Thymus (tissue), 11 donors: ENCODE measurements at regions not wholly inside any gene's neighbourhood (a gene's known extent, or its start where the extent isn't known, plus 50 kb on each side); places are given as distances from the start of the nearest gene placed in this dataset.

ENCODE experiments used
- DNase-seq, 9 donors: peaks; one replicate each; pipeline ENCODE4 v3.0.0-alpha.2; 2013; ENCODE audit warnings: low spot score in 9 of 9, low read depth in 6 of 9, missing footprints in 1 of 9
- H3K27ac ChIP-seq, 2 donors: one replicate each; pipeline ENCODE4 v1.5.1; 2013; ENCODE audit warnings: control low read depth in 1 of 2, low read depth in 1 of 2, low read length in 1 of 2, mild to moderate bottlenecking in 1 of 2, moderate library complexity in 1 of 2
- H3K27me3 ChIP-seq, 2 donors: one replicate each; pipeline ENCODE4 v1.5.1; 2013; ENCODE audit warnings: low read length in 1 of 2; ENCODE audit not compliant: control insufficient read depth in 2 of 2, insufficient read depth in 1 of 2
- H3K36me3 ChIP-seq, 2 donors: one replicate each; pipeline ENCODE4 v1.5.1; 2013; ENCODE audit warnings: low read length in 1 of 2, mild to moderate bottlenecking in 1 of 2, moderate library complexity in 1 of 2; ENCODE audit not compliant: control insufficient read depth in 2 of 2, insufficient read depth in 2 of 2
- H3K4me1 ChIP-seq, 2 donors: one replicate each; pipeline ENCODE4 v1.5.1; 2013; ENCODE audit warnings: low read length in 2 of 2; ENCODE audit not compliant: control insufficient read depth in 2 of 2, insufficient read depth in 2 of 2
- H3K4me3 ChIP-seq, 2 donors: one replicate each; pipeline ENCODE4 v1.5.1; 2013; ENCODE audit warnings: low read length in 2 of 2, control low read depth in 1 of 2, mild to moderate bottlenecking in 1 of 2
- H3K9me3 ChIP-seq, 2 donors: one replicate each; pipeline ENCODE4 v1.5.1; 2013; ENCODE audit warnings: low read length in 1 of 2, mild to moderate bottlenecking in 1 of 2; ENCODE audit not compliant: control insufficient read depth in 2 of 2, insufficient read depth in 1 of 2
- WGBS: extraction: QIAGEN DNeasy Blood & Tissue Kit; methylation state at CpG from one replicate; pipeline ENCODE4 v1.1.7; 2013; 5-methylcytosine and 5-hydroxymethylcytosine counted together
- donor health status: healthy.

GRCh38 chr4:41379230-41379629, 122.5 kb downstream of the UCHL1 start:
- 89% methylated on average over 1 of the region's 1 CpG for WGBS
- no peaks in the 10 kb centered on the region for H3K9me3 ChIP-seq
- H3K27me3 ChIP-seq: no peaks in the 10 kb centered on the region
- H3K27ac ChIP-seq: no peak overlapping the region
- H3K4me1 ChIP-seq: no peaks in the 10 kb centered on the region
- no peak overlapping the region for H3K4me3 ChIP-seq
- H3K36me3 ChIP-seq: no peaks in the 10 kb centered on the region
- DNase-seq: no peak

GRCh38 chr4:41380511-41381157, 123.9 kb downstream of the UCHL1 start:
- Histone ChIP-seq H3K27me3 (no peaks in the 10 kb centered on the region), H3K36me3 (no peaks in the 10 kb centered on the region), H3K9me3 (no peaks in the 10 kb centered on the region), H3K4me1 (no peaks in the 10 kb centered on the region), H3K27ac (no peak overlapping the region), H3K4me3 (no peak overlapping the region)
- no peak for DNase-seq
- 100% methylated on average over 1 of the region's 1 CpG for WGBS

- no peaks in the 10 kb centered on the region for H3K4me1 ChIP-seq
- H3K27ac ChIP-seq: no peak overlapping the region
- H3K9me3 ChIP-seq: no peaks in the 10 kb centered on the region
- 89% methylated on average over 3 of the region's 3 CpGs for WGBS
- H3K36me3 ChIP-seq: no peaks in the 10 kb centered on the region
- H3K4me3 ChIP-seq: no peak overlapping the region
- H3K27me3 ChIP-seq: no peaks in the 10 kb centered on the region
- DNase-seq: no peak
These were observed 124.7 kb downstream of the UCHL1 start for GRCh38 chr4:41381384-41381783.

GRCh38 chr4:41384992-41385391, 128.3 kb downstream of the UCHL1 start:
- no peak overlapping the region for H3K27ac ChIP-seq
- 64% methylated on average over 1 of the region's 1 CpG for WGBS
- H3K4me1 ChIP-seq: no peaks in the 10 kb centered on the region
- H3K4me3 ChIP-seq: no peak overlapping the region
- H3K36me3 ChIP-seq: no peaks in the 10 kb centered on the region
- no peaks in the 10 kb centered on the region for H3K9me3 ChIP-seq
- no peaks in the 10 kb centered on the region for H3K27me3 ChIP-seq
- no peak for DNase-seq

GRCh38 chr4:41385481-41385880, 128.8 kb downstream of the UCHL1 start:
- Histone ChIP-seq H3K4me1 (no peaks in the 10 kb centered on the region), H3K4me3 (no peak overlapping the region), H3K27me3 (no peaks in the 10 kb centered on the region), H3K27ac (no peak overlapping the region), H3K9me3 (no peaks in the 10 kb centered on the region), H3K36me3 (no peaks in the 10 kb centered on the region)
- 99% methylated on average over 1 of the region's 1 CpG for WGBS
- no peak for DNase-seq

GRCh38 chr4:41388080-41388479, 131.4 kb downstream of the UCHL1 start:
- Histone ChIP-seq H3K27ac (no peak overlapping the region), H3K36me3 (no peaks in the 10 kb centered on the region), H3K4me3 (no peak overlapping the region), H3K9me3 (no peaks in the 10 kb centered on the region), H3K27me3 (no peaks in the 10 kb centered on the region), H3K4me1 (no peaks in the 10 kb centered on the region)
- no peak for DNase-seq
- WGBS: 96% methylated on average over 2 of the region's 2 CpGs

- Histone ChIP-seq H3K36me3 (no peaks in the 10 kb centered on the region), H3K4me3 (no peak overlapping the region), H3K9me3 (no peaks in the 10 kb centered on the region), H3K4me1 (no peaks in the 10 kb centered on the region), H3K27ac (no peak overlapping the region), H3K27me3 (no peaks in the 10 kb centered on the region)
- no peak for DNase-seq
- 91% methylated on average over 3 of the region's 3 CpGs for WGBS
These were observed 132.6 kb downstream of the UCHL1 start for GRCh38 chr4:41389356-41389755.

GRCh38 chr4:41390661-41391060, 133.9 kb downstream of the UCHL1 start:
- Histone ChIP-seq H3K4me1 (no peaks in the 10 kb centered on the region), H3K9me3 (no peaks in the 10 kb centered on the region), H3K27ac (no peak overlapping the region), H3K36me3 (no peaks in the 10 kb centered on the region), H3K4me3 (no peak overlapping the region), H3K27me3 (no peaks in the 10 kb centered on the region)
- DNase-seq: no peak
- 88% methylated on average over 2 of the region's 2 CpGs for WGBS

GRCh38 chr4:41391271-41391670, 134.5 kb downstream of the UCHL1 start:
- DNase-seq: no peak
- no peak overlapping the region for H3K4me3 ChIP-seq
- no peak overlapping the region for H3K27ac ChIP-seq
- 94% methylated on average over 2 of the region's 2 CpGs for WGBS
- H3K9me3 ChIP-seq: no peaks in the 10 kb centered on the region
- no peaks in the 10 kb centered on the region for H3K36me3 ChIP-seq
- H3K4me1 ChIP-seq: no peaks in the 10 kb centered on the region
- no peaks in the 10 kb centered on the region for H3K27me3 ChIP-seq

GRCh38 chr4:41394481-41394894, 137.8 kb downstream of the UCHL1 start:
- H3K27ac ChIP-seq: no peak overlapping the region
- 84% methylated on average over 2 of the region's 2 CpGs for WGBS

More at GRCh38 chr4:41394481-41394894, 137.8 kb downstream of the UCHL1 start:
- DNase-seq: no peak
- Histone ChIP-seq H3K9me3 (no peaks in the 10 kb centered on the region), H3K36me3 (no peaks in the 10 kb centered on the region), H3K27me3 (no peaks in the 10 kb centered on the region), H3K4me1 (no peaks in the 10 kb centered on the region), H3K4me3 (no peak overlapping the region)
